ENCODE measurements at regions not wholly inside any gene's neighbourhood (a gene's known extent, or its start where the extent isn't known, plus 50 kb on each side); places are given as distances from the start of the nearest gene placed in this dataset.

GRCh38 chr7:79668292-79668691, 214.8 kb upstream of the MAGI2 start:
- H3K4me3 Mint-ChIP-seq, result no peak overlapping the region
- peaks cover 5% of the 10 kb centered on the region for H3K9me3 Mint-ChIP-seq

GRCh38 chr7:79666472-79666871, 213.0 kb upstream of the MAGI2 start:
- no peak for ATAC-seq
- intact Hi-C loops (cut with micrococcal nuclease), result no loop called here
- H3K4me1 Mint-ChIP-seq (ENCODE audit: low read depth), result no peaks in the 10 kb centered on the region

More at GRCh38 chr7:79668292-79668691, 214.8 kb upstream of the MAGI2 start:
- intact Hi-C loops (cut with micrococcal nuclease), result no loop called here
- Mint-ChIP-seq H3K27ac (no peak overlapping the region), H3K4me1 (ENCODE audit: low read depth) (no peaks in the 10 kb centered on the region), H3K27me3 (no peaks in the 10 kb centered on the region), H3K36me3 (ENCODE audit: low read depth) (no peaks in the 10 kb centered on the region)
- POLR2A ChIA-PET, result no interaction called here
- CTCF ChIA-PET, result no interaction called here
- no peak for TF ChIP-seq CTCF (IDR thresholded peaks at IDR 0.05)
- DNase-seq (no peak), ATAC-seq (no peak)

GRCh38 chr7:79664884-79665676, 211.6 kb upstream of the MAGI2 start:
- Mint-ChIP-seq H3K36me3 (ENCODE audit: low read depth) (no peaks in the 10 kb centered on the region), H3K9me3 (no peaks in the 10 kb centered on the region), H3K4me3 (no peak overlapping the region), H3K27ac (no peak overlapping the region), H3K27me3 (no peaks in the 10 kb centered on the region), H3K4me1 (ENCODE audit: low read depth) (no peaks in the 10 kb centered on the region)
- POLR2A ChIA-PET, result no interaction called here
- CTCF ChIA-PET, result no interaction called here
- intact Hi-C loops (cut with micrococcal nuclease), result no loop called here
- DNase-seq (no peak), ATAC-seq (no peak)
- no peak for TF ChIP-seq CTCF (IDR thresholded peaks at IDR 0.05)

More at GRCh38 chr7:79666472-79666871, 213.0 kb upstream of the MAGI2 start:
- TF ChIP-seq CTCF (IDR thresholded peaks at IDR 0.05), result no peak
- H3K27me3 Mint-ChIP-seq, result no peaks in the 10 kb centered on the region
- no peak for DNase-seq
- ChIA-PET CTCF (no interaction called here), POLR2A (no interaction called here)
- H3K36me3 Mint-ChIP-seq (ENCODE audit: low read depth), result no peaks in the 10 kb centered on the region
- peaks cover 3% of the 10 kb centered on the region for H3K9me3 Mint-ChIP-seq
- H3K27ac Mint-ChIP-seq, result no peak overlapping the region
- H3K4me3 Mint-ChIP-seq, result no peak overlapping the region

GRCh38 chr7:79658304-79658703, 204.8 kb upstream of the MAGI2 start:
- no peak for ATAC-seq
- no peak overlapping the region for H3K4me3 Mint-ChIP-seq
- ChIA-PET POLR2A (no interaction called here), CTCF (no interaction called here)
- no peaks in the 10 kb centered on the region for H3K9me3 Mint-ChIP-seq
- no peaks in the 10 kb centered on the region for H3K27me3 Mint-ChIP-seq
- DNase-seq, result no peak
- TF ChIP-seq CTCF (IDR thresholded peaks at IDR 0.05), result no peak
- no peaks in the 10 kb centered on the region for H3K36me3 Mint-ChIP-seq (ENCODE audit: low read depth)
- no peak overlapping the region for H3K27ac Mint-ChIP-seq
- H3K4me1 Mint-ChIP-seq (ENCODE audit: low read depth), result no peaks in the 10 kb centered on the region
- intact Hi-C loops (cut with micrococcal nuclease), result no loop called here

- no peak for DNase-seq
- H3K4me3 Mint-ChIP-seq, result no peak overlapping the region
- no peaks in the 10 kb centered on the region for H3K9me3 Mint-ChIP-seq
- POLR2A ChIA-PET, result no interaction called here
- no peaks in the 10 kb centered on the region for H3K27me3 Mint-ChIP-seq
- H3K4me1 Mint-ChIP-seq (ENCODE audit: low read depth), result no peaks in the 10 kb centered on the region
- no peaks in the 10 kb centered on the region for H3K36me3 Mint-ChIP-seq (ENCODE audit: low read depth)
- H3K27ac Mint-ChIP-seq, result no peak overlapping the region
- CTCF ChIA-PET, result no interaction called here
- ATAC-seq, result no peak
- TF ChIP-seq CTCF (IDR thresholded peaks at IDR 0.05), result no peak
- intact Hi-C loops (cut with micrococcal nuclease), result no loop called here
Observed at GRCh38 chr7:79653136-79653631, 199.7 kb upstream of the MAGI2 start.
